ENCODE measurements at regions not wholly inside any gene's neighbourhood (a gene's known extent, or its start where the extent isn't known, plus 50 kb on each side); places are given as distances from the start of the nearest gene placed in this dataset.

GRCh38 chr3:17795711-17796110 lies 53.3 kb upstream of the TBC1D5 start:
- Mint-ChIP-seq H3K4me3 (no peak overlapping the region), H3K27me3 (peaks cover 4% of the 10 kb centered on the region), H3K4me1 (no peaks in the 10 kb centered on the region), H3K9me3 (peaks cover 12% of the 10 kb centered on the region), H3K36me3 (ENCODE audit: low read depth) (no peaks in the 10 kb centered on the region), H3K27ac (no peak overlapping the region)
- ATAC-seq (replicated peaks) = no peak

- no peak for ATAC-seq (replicated peaks)
- no peak overlapping the region for H3K4me3 Mint-ChIP-seq
- no peaks in the 10 kb centered on the region for H3K36me3 Mint-ChIP-seq (ENCODE audit: low read depth)
- H3K4me1 Mint-ChIP-seq = no peaks in the 10 kb centered on the region
- peaks cover 13% of the 10 kb centered on the region for H3K9me3 Mint-ChIP-seq
- peaks cover 1% of the 10 kb centered on the region for H3K27me3 Mint-ChIP-seq
- H3K27ac Mint-ChIP-seq = no peak overlapping the region
Measured at GRCh38 chr3:17795280-17795679, 52.8 kb upstream of the TBC1D5 start.

- no peak for ATAC-seq (replicated peaks)
- Mint-ChIP-seq H3K27ac (no peak overlapping the region), H3K4me3 (no peak overlapping the region), H3K9me3 (peaks cover 16% of the 10 kb centered on the region), H3K36me3 (ENCODE audit: low read depth) (no peaks in the 10 kb centered on the region), H3K27me3 (peaks cover 4% of the 10 kb centered on the region), H3K4me1 (no peaks in the 10 kb centered on the region)
Measured at GRCh38 chr3:17793542-17794195, 51.2 kb upstream of the TBC1D5 start.

Data from activated T-helper 17 cell treated with anti-CD3 and anti-CD28 coated beads, Interleukin-2, amount 50 U/mL, for 72 hours (primary cell).